Right lung (tissue), 2 donors: ENCODE measurements at regions not wholly inside any gene's neighbourhood (a gene's known extent, or its start where the extent isn't known, plus 50 kb on each side); places are given as distances from the start of the nearest gene placed in this dataset.
A peak's percentile ranks its signal among the peaks of the same experiment; 100 is the strongest.

Source experiments
- DNase-seq, 2 donors: peaks; one replicate each; pipeline ENCODE4 v3.0.0-alpha.2; 2013

DNA sequence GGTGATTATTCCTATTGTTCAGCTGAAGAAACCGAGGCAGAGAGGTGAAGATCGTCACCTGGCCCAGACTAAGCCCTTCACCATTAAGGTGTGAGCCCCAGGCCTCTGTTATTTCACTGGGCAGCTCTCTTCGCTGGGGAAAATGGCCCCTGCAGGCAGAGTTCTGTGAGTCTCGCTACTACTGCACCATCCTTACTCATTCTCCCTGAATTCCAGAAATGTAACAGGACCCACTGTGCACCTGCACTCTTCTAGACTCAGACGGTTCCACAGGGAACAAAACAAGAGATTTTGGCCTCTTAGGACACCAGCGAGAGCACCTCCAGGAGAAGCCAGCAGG lies 147.7 kb upstream of the GLI2 start:
- DNase-seq = no peak

DNA sequence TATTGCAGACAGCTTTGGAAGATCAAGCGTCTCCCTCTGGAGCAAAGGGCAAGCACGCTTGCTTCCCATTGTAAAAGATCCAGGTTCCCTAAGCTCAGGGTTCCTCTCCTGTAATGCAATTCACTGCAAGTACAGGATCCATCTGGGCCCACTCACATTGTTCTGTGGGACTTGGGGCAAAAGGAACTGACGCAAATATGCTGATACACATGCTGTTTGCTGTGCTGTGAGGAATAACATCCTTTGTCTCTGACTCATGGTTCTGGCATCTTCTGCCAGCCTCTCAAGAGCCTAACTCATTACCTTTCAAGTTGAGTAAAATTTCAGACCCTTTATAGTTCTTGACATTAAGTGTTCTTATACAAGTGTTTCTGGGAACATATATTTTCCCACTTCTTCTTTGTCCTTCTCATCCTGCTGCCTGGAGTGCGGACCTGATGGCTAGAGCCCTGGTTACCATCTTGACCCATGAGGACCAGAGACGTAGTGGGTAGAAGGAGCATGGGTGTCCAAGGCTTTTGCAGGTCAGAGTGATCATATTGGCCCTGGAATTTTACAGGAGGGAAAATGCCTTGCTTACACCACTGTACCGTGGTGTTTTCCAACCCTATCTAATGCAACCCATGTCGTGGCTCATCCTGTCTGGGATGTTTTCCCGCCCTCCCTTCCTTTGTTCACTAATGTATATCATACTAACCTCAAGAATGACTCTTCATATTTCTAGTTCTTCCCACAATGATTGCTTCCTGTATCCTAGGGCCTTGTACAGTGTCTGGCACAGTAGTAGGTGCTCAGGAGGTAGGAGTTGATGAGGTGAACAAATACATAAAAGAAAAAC lies 145.7 kb upstream of the GLI2 start:
- no peak for DNase-seq

DNA sequence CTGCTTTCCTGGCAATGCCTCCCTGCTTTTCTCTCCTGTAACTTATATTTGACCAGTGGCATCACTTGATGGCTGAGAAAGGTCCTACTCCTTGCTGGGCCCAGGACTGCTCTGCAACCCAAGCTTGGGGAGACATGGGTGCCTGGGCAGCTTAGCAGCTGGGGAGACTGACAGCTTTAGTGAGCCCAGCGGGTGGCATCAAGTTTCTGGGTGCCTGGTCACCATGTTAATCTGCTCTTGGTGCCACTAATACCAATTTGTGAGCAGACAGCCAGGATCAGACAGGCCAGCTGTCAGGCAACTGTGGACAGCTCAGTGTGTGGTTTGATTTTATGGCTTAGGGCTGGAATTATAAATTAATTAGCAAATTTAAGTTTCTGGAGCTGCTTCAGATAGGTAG lies 144.8 kb upstream of the GLI2 start:
- no peak for DNase-seq

DNA sequence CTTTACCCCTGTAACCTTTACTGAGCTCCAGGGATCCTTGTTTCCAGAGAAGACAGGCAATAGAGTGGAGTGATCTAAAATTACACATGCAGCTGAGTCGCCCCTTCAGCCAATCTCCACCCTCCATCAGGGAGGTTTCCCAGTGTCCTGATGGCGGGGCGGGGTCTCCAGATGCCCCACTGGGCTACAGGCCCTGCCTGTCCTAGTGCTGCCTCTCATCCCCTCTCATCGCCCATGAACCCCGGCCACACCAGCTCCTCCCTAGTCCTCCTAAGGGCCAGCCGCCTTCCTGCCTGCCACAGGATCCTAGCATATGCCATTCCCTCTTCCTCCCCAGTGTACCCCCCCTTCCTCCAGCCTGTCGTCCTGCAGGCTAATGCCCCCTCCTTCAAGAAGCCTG lies 144.1 kb upstream of the GLI2 start:
- DNase-seq = no peak

DNA sequence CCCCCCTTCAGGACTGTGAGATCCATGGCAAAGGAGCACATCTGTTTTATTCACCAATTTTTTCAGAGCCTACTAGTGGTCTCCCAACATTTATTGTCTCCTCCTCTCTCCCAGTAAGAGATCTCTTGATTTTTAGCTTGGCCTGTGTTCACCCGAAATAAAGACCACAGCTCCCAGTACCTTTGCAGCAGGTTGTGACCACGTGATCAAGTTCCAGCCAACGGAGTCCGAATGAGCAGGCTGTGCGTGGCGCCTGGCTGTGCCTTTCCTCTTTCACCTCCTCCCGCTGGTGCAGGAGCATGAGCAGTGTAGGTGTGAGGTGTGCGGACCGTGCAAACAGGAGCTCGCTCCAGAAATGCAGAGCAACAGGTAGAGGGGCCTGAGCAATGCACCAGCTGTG lies 143.6 kb upstream of the GLI2 start:
- DNase-seq = no peak

DNA sequence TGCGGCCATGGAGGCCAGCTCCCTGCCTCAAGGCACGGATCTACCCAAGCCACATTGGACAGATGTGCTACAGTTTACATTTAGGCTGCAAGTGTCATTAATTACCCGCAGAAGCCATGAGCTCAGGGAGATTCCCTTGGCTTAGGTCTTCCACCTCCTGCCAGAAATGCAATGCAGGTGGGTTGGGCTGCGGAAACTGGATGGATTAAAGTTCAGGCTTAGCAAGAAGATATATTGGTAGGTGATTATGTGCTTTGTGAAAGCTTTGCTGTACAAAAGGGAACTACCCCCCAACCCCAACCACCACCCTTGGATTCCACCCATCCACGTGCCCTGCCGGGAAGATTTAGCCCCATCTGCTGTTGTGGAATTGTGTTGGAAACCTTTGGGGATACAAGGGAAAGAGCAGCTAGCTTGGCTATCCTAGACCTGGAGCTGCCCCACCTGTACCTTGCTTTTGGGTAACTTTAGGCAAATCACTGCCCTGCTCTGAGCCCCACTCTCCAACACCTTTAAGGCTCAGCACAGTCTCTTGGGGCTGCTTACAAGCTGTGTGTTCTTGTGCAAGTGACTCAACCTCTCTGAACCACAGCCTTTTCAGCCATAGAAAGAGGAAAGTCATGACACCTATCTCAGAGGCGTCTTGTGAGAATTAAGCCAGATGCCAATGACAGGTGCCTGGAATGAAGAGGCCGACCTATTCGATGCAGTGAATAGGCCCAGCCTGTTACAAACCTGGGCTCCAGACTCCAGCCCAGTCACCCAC lies 141.6 kb upstream of the GLI2 start:
- no peak for DNase-seq

DNA sequence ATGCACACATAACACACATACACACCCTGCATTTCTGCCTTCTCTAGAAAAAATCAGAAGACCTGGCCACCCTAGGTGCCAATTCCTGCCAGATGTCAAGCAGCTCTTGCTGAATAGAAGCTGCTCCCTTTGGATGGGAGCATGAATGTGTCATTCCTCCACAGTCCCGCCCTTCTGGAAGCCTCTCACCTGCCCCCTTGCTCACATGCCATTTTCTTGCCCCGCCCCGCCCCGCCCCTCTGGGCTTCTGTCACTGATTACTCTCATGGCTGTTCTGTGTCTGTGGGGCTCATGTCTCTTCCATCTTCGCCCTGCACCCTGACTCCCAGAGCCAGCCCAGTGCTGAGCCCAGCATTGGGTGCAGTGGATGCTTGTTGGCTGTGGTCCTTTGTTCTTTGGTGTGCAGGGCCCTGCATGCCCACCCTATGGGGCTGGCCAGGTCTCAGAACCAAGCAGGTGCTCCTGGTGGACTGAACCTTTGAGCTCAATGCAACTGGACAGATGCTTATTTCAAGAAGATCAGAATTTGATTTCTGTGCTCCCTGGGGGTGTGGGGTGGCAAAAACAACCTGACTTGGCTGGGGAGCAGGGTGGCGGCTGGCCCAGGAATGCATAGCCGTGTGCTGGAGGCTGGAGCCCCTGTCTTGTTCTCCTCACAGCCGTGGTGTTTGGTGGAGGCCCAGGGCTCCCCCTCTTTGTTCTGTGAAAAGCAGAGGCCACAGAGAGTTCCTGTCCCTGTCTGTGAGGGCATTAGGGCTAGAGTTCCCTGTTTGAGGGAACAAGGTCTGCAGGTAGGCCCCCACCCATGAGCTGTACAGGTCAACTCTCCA lies 140.6 kb upstream of the GLI2 start:
- DNase-seq = no peak

DNA sequence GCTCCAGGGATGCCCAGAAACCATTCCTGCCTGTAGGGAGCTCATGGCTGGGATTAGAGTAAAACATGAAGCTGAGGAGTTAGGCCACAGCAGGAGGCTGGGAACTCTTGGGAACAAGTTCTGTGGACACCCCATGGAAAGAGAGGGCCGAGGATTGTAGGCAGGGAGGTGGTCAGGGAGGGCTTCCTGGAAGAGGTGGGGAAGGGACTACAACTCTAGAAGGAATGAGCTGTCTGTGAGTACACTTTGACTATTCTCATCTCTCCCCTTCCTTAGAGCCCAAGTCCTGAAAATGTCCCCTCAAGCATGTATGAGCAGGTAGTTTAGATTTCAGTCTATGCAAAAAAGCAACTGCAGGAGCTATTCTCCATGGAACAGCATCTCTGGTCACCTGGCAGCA lies 139.9 kb upstream of the GLI2 start:
- no peak for DNase-seq

DNA sequence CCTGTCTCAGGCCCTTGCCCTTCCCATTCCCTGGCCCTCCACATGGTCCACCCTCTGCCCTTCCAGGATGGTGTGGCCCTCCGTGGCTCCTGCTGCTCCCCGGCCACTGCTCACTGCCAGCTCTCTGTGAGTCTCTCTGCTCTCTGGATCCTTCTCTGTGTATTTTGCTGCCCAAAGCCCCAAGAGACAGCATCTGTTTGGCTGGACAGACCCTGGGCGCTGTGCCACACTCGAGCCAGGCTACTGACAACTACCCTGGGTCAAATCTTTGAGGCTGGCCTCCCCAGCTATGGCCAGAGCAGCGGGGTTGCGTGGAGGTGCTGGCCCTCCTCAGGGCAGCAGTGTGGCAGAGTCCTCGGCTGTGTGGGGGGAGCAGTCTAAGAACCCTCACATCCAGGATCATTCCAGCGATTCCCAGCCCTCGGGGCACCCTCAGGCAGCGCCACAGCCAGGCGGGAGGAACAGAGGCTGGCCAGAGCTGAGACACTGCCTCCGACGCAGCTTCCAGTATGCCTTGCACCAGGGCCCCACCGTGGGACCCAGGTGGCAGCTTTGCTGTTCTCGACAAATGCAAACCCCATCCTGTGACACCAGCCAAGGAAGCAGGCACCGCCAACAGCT lies 139.4 kb upstream of the GLI2 start:
- no peak for DNase-seq

DNA sequence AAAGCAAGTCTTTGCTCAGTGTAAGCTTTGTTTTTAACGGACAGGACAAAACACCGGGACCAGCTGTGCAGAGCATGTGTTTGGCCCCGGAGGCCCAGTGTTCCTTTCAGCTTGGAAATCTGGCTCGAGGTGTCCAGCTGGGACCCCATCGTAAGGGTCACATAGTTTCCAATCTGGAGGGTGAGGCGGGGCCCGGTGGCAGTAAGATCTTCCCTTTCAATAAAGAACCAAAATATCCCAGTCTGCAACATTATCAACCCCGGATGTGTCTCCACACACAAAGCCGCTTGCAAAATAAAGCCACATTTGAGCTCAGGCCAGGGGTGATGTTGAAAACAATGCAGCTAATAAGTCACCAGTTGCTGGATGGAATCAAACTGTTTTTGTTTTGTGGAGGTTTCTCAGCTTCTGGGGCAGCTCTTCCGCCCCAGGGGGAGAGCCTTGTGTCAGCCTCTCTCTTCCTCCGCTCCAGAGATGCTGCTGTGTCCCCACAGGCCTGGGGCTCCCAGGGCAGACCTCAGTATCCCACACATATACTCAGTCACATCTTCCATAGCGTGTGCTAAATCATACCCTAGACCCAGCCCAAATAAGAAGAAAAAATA lies 138.6 kb upstream of the GLI2 start:
- DNase-seq = peak; percentile 75 to 87

DNA sequence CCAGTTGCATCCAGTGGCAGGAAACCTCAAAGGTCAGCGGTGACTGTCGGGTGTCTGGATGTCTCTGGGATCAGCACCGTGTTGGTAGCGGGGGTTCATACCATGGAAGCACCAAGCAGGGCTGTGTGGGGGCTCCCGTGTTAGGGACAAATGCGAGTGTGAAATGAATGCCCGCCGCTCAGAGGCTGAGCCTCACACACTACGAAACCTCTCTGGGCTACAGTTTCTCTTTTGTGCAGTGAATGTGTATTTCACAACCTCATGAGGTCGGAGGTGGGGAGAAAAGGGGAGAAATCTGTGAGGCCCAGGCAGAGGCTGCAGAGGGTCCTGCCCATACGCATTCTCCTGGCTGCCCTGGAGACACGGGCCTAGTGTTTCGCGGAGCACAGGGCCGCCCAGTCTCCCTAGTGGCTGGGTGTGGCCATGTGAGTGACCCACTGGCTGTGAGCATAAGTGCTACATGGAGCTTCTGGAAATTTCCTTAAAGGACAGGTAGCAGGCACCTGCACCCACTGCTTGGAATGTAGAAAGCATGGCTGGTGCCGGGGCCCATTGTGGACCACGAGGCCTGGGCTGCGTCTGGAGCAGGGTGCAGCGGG lies 138.0 kb upstream of the GLI2 start:
- no peak for DNase-seq

DNA sequence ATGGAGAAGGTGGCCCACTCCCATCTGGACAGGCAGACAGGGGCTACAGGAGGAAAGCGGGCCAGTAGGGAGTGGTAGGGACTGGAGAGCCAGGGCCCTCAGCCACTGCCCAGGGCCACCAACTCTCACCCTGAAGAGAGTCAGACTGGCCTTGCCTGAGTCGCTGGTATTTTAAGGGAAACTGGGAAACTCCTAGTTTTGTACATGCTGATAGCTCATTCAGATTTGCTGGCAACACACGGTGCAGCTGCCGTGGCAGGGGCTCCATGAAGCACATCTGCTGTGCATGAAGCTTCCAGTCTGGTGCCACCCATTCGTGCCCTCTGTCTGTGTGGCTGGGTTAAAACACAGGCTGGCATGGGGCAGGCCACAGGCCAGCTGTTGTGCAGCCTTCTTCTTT lies 137.3 kb upstream of the GLI2 start:
- no peak for DNase-seq

DNA sequence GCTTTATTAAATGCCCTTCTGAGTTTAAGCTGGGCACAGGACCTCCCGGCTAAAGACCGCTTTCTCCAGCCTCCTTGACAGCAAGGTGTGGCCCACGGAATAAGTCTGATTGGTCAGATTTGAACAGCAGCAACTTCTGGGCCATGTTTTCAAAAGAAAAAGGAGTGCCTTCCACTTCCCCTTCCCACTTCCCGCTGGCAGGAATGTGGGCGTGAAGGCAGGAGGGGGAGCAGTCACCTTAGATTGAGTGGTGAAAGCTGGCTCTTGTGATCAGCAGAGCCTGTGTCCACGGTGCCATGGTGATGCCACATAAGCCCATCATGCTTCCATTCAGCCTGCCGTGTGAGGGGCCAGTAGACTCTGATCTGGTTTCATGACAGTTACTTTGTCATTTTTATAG lies 136.6 kb upstream of the GLI2 start:
- DNase-seq = no peak

DNA sequence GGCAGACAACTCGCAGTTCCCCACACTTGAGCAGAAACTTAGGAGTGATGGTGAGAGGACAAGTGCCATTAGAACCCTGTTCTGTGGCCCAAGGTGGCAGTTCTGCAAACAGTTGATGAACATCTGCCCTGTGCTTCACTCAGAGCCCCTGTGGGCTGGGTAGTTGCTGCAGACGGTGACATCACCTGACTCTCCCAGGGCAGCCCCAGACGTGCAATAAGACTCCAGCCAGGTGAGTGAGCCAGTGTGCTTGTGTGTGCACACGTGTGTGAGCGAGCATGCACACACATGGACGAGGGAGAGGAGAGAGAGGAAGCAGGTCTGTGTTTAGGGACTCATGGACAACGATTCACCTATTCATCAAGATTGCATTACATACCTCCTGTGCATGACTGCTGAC lies 136.0 kb upstream of the GLI2 start:
- DNase-seq = no peak

DNA sequence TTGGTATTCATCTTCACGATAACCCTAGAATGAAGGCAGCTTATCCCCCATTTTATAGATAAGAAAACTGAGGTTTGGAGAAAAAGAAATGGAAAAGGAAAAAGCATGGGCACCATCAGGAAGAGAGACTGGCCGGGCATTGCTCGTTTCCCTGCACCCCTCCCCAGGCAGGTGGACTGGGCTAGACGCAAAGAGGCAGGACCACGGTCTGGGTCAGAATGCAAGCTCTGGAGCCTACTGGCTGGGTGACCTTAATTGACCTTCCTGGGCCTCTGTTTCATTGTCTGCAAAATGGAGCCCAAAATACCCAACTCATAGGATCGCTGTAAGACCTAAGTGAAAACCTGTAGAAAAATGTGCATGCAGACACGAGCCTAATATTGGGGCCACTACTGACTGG lies 135.3 kb upstream of the GLI2 start:
- DNase-seq = no peak

DNA sequence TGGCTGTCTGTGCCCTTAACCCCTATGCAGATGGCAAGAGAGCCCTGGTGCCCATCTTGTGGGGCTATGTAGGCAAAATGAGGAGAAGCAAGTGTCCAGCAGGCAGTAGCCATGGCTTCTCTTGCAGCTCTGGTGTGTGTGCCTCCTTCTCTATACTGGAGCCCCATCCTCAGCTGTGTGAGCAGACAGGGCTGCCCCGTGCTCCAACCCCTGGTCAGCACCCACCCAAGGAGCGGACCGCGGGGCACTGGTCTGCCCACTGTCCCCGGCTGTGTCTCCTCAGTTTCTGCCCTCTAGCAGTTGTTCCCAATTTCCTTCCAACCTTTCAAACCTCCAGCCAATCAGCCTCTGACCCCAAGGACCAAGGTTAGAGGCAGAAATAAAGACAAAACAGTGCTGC lies 134.9 kb upstream of the GLI2 start:
- DNase-seq = no peak

DNA sequence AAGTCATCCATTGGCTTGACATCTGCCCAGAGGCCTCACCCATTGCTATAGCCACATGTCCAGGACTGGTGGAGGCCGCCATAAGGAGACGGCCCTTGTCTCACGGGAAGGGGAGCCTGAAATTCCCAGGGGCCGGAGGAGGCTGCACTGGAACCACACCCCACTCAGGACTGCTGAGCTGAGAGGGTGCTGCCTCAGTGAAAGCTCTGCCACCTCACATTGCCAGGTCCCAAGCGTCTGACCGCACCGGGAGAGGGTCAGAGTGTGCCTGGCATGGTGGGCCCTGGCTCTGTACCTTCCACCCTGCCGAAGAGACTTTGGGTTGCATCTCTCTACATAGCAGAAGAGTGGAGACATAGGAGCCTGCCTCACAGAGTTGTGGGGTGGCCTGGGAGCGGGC lies 134.1 kb upstream of the GLI2 start:
- DNase-seq = no peak

DNA sequence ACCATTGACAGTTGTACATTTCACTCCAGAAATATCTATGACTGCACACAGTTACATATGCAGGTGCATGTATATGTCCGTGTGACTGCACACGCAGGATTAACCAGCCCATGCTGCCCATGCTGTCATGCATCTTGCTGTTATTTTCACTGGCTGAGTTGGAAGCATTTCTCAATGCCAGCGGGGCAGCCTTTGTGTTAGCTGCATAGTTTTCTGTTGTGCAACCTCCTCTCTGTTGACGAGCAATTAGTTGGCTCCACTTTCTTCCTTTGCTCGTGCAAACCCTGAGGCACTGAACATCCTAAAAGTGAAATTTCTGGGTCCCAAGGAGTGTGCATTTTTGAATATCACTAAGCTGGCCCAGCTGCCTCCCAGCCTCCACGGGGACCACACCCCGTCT lies 133.4 kb upstream of the GLI2 start:
- DNase-seq = no peak

DNA sequence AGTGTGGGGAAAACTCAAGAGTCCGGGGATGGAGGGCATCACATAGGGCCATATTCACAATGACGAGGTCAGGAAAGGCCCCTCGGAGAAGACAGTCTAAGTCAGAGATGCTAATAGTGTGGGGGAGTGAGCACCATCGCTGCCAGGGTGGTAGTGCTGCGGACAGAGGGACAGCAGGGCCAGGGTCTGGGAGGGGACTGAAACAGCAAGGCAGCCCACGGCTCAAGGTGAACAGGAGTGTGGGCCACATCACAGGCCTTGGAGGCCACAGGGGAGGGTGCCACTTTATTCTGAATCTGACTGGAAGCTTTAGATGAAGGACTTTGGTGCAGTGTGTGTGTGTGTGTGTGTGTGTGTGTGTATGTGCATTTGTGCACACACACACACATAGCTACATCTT lies 130.9 kb upstream of the GLI2 start:
- DNase-seq = no peak

DNA sequence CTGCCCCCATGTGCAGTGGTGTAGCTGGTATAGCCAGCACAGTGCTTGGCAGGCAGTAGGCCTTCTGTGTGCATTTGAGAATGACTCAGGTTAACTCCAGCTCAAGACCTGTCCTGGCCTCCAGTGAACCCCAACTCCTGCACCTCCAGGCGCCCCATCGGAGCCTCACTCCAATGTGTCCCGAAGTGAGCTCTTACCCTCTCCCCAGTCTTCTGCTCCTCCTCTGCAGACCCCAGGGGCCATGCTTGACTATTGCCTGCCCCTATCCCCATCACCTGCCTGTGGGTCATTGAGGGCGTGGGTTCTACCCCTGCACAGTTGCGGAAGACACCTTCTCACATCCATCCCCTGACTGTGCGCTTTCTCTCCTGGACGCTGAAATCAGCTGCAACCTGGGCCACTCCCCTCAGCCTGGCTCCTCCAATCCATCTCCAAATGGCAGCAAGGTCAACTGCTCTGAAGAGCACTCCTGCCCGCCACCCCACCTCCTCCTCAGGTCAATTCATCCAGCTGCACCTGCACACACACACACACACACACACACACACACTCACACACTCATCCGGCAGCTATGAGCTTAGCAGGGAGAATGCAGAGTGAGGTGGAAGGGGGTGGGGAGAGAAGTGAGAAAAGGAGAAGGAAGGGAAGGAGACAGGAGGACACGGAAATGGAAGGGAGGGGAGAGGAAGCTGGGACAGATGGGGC lies 130.3 kb upstream of the GLI2 start:
- no peak for DNase-seq

DNA sequence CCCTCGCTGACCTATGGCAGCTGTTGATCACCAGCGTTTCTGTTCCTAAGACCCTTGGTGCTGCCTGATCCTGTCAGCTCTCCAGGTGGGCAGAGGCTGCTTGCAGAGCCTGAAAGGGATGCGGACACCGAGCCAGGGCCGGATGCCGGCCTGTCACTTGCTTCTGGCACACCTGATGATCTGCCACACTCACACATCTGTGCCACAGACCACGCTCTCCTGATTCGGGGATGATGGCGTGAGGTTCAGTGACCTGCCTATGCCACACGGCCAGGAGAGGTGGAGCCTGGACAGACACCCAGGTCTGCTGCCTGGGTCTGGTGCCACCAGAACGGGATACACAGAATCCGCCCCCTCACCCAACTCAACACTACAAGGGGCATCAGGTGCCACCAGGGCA lies 129.4 kb upstream of the GLI2 start:
- no peak for DNase-seq
